DLD1 (cell line): ENCODE measurements at regions not wholly inside any gene's neighbourhood (a gene's known extent, or its start where the extent isn't known, plus 50 kb on each side); places are given as distances from the start of the nearest gene placed in this dataset.
"Not testable (repeated sequence)": the region's sequence is repeated elsewhere in the genome, so short reads cannot be mapped to it uniquely, and the experiment has no call there.

Experiments
- in situ Hi-C: cut with HindIII; loops from 2 replicates; pipeline ENCODE4 v1.10.0; 2017; ENCODE audit warnings: low sequenced_read_pairs

DNA sequence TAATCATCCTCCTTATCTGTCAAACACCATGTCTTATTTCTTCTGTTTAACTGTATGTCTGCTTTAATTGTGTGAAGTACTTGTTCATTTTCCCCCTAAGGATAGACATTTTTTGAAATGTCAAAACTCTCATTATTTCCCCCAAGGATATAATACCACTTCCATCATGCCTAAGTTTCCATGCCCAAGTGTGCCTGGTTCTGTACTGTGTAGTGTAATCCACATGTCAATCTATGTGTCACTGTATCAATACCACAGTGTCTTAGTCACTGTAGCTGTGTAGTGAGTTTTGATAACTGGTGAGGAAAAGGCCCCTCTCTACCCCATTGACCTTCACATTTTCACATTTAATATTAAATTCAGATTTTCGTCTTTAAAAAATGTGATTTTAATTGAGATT, 1265.5 kb downstream of the PCDH9 start:
- in situ Hi-C loops: no loop called here

DNA sequence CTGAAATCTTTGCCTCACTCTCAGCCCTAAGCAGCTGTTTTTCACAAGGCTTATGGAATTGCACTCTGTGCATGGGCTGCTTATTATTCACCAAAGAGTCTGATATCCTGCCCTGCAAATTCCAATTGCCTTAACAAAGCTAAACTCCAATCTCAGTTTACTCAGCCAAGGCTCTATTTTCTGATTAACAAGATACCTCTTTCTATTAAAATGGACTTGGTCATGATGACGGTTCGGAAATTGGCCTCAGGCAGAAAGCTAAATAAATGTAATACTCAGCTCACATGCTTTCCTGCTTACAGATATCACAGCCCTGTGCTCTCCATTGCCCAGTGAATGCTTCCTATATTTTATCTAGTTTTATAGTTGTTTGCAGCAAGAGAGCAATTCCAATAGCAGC, 1270.8 kb downstream of the PCDH9 start:
- in situ Hi-C loops: no loop called here

DNA sequence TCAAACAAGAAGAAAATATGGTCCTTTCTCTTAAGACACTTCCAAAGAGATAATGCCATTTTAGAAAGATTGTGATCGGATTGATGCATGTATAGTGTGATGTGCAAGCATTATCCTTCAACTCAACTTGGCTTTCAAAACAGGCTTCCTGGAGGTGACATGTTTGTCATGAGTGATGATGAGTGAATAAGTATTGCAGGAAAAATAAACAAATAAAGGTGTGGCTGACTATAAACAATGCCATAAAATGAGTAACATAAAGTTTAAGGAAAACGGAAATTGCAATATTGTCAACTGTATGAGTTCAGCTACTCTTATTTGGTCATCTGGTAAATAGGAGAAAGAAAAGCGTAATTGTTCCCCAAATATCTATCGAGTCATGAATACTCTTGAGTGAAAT, 1283.7 kb downstream of the PCDH9 start:
- in situ Hi-C loops: no loop called here

DNA sequence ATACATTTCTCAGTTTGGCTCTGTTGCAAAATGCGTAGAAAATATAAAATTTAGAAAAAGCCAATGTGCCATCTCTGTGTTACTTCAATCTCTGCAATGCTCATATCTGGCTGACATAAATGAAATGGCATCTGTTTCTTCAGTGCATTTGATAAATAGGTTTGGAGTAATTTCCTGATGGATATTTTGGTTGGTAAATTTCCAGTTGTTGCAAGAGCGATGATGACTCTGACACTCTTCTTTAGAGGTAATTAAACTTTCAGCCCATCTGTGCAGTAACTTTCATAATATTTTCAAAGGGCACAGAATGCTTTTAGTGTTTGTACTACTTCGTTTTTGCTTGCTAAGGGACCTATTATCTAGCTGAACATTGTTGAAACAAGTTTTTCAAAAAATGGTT, 1286.4 kb downstream of the PCDH9 start:
- in situ Hi-C loops: no loop called here

DNA sequence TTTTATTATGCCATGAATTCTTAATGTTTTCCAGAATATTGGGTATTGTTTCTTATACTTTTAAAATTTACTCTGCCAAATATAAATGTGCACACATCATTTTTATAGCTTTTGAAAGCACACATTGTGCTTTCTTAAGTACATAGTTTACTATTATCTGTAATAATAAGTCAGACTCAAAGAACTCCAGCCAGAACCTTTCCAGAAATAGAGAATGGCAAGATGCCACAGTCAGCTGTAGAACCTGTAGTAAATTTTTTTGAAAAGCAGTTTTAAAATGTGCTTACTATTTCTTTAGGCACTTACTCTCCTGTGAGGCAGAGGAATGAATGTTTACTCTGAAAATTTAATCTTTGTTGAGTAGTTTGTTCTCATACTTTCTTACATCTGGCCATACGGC, 1287.1 kb downstream of the PCDH9 start:
- in situ Hi-C loops: no loop called here

DNA sequence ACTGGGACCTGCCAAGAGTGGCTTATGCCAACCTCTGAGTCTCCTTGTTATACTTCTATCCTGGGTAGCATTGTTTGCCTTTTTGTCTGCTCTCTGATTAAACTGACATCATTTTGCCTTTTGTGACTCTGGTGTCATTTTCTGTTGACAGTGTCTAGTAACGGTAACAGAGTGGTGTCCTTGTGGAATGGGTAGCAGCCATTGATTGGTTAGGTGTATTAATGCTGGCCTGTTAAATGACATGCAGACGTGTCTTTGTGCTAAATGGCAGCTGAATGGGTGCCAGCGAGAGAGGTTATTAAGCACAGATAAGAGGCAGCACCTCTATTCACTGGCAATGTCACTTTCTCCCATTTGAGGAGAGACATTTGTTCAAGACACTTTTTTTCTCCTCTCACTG, 1289.4 kb downstream of the PCDH9 start:
- in situ Hi-C loops: no loop called here

DNA sequence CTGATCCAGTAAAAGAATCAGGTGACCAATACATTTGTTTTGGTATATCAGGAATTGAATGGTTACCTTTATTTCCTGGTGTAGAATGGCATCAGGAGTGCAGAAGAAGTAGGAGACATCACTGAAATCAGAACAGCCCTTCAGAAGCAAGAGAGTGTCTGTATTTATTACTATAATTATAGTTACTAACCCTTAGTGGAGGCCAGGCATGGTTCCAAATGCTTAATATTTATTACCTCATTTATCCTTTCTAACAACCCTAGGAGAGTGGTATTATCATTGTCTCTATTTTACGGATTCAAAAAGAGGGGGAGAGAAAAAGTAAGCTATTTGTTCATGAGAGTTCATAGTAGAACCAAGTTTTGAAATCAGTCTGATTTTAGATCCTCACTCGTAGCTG, 1292.9 kb downstream of the PCDH9 start:
- in situ Hi-C loops: no loop called here

DNA sequence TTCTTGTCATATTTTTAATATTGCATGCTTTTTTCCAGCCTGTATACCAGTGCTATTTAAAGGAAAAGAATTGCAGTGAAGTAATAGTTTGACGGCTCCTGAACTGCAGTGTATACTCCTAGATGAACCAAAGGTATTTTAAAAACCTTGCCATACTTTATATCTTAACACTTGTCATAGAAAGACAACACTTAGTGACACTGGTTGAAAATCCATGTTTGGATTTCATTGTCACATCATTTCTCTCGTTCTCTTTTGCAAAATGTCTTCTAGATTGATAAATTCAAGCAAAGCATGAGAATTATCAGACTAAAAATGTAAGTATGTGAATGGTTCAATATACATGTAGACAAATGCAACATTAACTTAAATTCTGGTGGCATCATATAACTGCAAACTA, 1293.9 kb downstream of the PCDH9 start:
- in situ Hi-C loops: no loop called here

DNA sequence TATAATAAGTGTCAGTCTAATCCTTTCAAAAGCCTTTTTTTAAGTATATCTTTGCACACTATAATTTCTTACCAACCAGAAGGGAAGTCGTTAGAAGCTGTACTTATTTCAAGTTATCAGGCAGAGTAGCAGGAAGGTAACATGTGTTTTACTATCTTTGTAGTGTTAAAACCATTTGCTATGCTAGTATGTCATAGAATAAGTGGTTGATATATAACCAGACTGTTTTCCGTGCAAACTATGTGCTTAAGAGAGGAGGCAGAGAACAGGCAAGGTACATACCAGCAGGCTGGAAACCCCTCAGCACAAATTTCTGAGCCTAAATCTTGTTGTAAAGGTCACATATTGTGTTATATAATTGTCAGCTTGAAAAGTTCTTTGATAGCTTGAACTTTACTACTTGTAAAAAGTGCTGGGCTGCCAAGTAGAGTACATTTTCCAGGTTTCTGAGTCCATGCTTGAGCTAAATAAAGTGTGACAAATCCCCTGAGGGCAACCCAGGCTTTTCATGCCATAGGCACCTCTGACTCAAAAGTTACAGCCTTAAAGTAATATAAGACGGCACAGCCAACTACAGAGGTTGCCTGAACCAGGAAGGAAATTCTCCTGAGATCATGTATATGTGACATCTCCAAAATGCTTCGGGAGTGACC, 1297.4 kb downstream of the PCDH9 start:
- in situ Hi-C loops: no loop called here

DNA sequence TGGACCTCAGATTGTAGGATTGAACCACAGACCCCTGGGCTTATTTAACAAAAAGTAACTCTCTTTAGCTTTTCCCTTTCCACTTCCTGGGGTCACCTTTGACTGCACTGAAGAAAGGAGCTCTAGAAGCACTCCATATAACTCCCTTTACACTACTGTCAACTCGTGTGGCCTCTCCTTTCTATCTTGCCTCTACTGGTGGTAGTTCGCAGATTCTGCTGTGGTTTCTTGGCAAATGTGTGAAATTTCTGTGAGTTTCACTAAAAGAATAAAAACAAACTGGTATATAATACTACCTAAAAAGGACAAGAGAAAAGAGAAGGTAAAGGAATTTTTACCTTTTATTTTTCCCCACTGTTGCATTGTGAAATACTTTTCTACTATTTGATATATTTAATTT, 1298.1 kb downstream of the PCDH9 start:
- in situ Hi-C loops: no loop called here

DNA sequence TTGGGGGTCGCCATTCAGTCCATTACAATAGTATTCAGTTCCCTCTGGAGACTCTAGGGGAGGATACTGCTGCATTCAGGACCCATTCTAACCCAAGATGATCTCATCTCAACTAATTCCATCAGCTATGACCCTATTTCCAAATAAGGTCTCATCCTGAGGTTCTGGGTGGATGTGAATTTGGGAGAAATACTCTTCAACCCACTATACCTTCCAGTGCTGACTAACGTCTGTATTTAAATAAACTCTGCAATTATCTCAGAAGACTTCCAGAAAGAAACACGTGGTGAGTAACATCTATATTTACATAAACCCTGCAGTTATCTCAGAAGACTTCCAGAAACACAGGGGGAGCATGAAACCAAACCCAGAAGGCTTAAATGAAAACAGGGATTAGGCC, 1300.7 kb downstream of the PCDH9 start:
- in situ Hi-C loops: no loop called here

DNA sequence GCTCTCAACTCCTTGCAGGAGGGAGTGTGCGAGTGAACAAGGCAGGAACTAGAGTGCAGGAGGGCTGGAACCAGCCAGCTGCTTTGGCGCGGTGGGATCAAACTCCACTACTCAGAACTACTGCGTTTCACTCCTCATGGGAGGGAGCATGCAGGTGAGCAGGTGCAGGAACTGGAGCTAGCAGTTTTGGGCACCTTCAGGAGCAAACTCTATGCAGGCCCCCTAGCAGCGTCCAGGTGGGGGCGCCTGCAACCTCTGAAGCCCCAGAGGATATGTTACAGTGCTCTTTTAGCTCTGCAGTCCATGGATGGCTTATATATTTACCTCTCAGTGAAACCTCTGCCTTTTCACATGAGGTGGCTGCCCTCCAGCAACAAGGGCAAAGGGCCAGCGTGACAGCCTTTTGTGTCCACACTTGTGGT, 1303.4 kb downstream of the PCDH9 start:
- in situ Hi-C loops: no loop called here

DNA sequence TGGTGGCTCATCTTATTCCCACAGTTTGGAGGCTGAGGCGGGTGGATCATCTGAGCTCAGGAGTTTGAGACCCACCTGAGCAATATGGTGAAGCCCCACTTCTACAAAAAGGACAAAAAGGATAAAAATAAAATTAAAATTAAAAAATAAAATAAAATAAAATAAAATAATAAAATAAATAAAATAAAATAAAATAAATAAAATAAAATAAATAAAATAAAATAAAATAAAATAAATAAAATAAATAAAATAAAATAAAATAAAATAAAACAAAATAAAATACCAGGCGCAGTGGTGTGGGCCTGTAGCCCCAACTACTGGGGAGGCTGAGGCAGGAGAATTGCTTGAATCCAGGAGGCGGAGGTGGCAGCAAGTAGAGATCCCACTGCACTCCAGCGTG, 1307.3 kb downstream of the PCDH9 start:
- in situ Hi-C loops: not testable (repeated sequence)

DNA sequence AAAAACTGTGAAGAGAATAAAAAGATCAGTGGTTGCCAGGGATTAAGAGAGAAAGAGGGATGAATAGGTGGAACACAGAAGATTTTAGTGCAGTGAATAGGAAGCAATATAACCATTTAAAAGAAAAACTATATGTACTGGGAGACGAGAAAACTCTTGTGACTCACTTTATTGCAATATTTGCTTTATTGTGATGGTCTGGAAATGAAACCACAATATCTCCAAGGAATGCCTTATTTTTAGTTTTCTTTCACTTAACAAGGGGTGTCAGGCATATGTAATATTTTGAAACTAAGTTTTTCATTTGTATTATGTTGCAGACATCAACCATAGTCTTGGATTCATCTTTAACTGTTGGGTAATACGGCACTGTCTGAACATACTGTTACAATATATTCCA, 1308.2 kb downstream of the PCDH9 start:
- in situ Hi-C loops: no loop called here

DNA sequence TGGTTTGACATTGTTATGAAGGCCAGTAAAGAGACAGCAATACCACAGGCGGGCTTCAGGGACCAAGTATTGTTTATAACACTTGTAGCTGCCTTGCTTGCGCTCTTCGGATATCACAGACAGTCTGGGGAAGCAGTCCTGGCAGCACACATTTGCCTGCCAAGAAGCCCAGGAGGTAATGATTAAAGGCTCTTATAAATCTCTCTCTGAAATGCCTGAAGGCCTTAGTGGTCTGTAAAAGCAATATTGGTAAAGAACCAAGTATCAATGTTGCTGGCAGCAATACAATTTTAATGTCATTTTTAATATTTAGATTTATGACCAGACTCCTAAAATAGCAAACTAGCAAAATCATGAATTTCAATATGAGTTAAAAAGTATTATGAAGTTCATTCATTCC, 1312.4 kb downstream of the PCDH9 start:
- in situ Hi-C loops: no loop called here

DNA sequence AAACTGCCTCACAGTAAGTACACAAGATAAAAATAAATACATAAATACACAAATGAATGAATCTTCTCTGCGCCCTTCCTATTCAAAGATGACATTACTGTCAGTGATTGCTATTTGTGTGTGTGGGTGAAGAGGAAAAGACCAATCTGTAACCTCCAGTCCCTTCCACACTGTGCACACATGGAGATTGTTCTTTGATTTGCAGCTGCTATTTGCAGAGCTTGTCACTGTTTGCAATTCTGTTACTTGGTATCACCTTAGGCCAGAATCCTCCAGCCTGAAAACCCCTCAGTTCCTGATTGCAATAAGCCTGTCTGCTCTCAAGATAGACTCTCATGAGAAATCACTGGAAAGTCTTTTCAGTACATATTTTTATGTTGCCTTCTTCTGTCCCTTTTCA, 1314.9 kb downstream of the PCDH9 start:
- in situ Hi-C loops: no loop called here

DNA sequence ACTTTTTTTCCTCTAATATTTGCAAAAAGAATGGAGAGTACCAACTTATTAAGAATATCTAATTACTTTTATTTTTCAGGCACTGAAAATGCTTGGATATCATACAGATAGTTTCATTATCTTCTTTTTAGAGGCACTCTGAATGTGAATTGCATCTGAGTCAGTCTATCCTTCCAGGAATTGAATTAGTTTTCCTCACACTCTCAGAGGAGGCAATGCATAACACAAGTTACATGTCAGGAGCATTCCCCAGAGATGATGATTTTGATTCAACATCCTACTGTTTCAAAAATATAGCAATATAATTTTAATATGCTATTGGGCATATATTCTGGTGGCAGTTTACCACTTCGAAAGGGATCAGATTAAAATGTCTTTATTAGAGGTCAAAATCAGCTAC, 1315.4 kb downstream of the PCDH9 start:
- in situ Hi-C loops: no loop called here

DNA sequence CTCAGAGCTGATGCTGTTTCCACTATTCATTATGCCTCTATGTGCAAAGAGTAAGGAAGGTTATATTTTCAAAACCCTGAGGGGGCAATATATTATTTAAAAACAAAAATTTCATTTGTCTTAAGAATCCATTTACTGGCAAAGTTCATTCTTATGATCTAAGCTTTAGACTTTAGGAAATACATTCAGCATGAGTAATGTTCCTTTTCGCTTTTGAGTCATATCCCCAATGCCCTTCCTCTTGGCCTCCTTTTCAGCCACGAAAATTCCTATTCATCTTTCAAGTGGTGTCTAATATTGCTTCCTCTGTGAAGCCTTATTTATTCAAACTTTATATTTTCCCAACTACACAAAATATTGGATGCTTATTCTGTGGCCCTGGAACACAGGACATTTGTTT, 1317.0 kb downstream of the PCDH9 start:
- in situ Hi-C loops: no loop called here

DNA sequence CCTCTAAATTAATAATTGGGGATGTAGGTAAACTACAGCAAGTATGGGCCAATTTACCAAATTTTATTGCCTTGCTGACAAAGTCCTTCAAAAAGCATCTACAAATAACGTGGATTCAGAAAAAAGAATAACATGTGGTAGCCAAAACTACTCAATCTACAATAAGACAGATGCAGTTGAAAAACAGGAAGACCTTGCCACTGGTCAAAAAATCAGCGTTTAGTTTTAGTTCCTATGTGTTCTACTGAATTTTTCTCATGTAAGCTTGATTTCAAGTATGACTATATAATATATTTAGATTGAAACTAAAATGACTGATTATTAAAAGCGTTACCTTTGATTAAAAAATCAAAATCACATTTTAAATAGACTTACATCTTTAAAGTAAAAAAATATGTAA, 1317.6 kb downstream of the PCDH9 start:
- in situ Hi-C loops: no loop called here

DNA sequence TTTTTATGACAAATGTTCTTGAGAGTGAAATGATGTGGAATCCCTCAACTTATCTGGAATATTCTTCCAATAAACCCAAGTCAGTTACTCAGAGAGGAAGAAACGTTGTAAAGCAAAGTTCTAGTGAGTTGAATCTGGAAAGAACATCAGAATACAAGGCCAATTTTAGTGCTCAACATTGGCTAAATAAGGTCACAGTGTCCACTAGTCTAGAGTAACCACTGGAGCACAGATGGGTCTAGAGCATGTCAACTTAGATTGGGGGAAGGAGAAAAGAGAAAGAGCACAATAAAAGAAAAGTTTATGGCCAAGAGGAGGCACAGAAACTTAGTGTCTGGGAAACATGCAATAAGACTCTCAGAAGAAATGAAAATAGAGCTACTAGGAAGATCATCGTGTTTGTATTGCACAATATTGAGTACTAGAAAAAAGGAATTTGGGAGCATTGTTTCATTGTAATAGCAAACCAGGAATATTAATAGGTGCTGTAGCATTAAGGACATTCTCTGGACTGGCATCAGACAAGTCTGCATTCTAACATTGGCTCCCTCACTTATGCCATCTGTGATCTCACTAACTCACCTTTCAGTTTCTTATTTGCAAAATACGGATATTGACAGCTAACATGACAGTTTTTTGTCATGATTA, 1318.5 kb downstream of the PCDH9 start:
- in situ Hi-C loops: no loop called here

DNA sequence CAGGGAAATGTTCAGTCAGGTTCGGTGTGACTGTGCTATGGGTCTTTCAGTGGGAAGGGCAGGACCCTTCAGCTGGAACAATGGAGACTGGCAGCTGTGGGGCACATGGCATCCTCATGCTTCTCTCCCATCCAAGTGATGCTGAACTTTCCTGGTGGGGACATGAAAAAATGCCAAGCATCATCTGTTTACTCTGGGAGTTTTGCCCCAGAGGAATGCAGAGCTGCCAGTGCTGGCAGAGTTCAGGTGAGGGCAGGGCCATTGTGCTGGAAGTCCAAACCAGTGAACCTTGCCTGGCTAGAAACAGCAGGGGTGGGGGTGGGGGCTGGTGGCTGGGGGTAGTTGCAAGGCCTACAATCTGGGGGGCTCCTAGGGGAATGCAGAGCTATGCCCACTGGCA, 1320.6 kb downstream of the PCDH9 start:
- in situ Hi-C loops: no loop called here

DNA sequence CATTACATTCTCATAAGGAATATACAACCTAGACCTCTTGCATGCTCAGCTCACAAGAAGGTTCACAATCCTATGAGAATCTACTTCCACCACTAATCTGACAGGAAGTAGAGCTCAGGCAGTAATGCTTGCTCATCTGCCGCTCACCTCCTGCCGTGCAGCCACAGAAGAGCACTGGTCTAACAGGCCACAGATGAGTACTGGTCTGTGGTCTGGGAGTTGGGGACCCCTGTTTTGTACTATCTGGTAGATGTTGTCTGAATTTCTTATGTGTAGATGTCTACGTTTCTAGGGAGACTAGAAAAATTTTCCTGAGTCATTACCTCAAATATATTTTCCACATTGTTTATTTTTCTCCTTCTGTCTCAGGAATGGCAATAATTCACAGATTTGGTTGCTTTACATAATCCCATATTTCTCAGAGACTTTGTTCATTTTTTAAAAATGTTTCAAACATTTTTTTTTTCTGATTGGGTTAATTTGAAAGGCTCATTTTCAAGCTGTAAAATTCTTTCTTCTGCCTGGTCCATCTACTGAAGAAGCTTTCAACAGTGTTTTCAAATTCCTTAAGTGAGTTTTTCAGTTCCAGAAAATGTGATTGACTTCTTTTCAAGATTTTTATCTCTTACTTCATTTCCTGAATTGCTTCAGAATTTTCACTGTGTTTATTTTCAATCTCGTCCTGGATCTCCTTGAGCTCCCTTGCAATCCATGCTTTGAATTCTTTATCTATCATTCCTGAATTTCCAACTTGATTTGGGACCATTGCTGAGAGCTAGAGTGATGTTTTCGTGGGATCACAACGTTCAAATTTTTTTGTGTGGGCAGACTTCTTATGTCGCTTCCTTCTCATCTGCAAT, 1322.2 kb downstream of the PCDH9 start:
- in situ Hi-C loops: no loop called here
